Spinal cord (tissue), 9 donors: ENCODE measurements at regions not wholly inside any gene's neighbourhood (a gene's known extent, or its start where the extent isn't known, plus 50 kb on each side); places are given as distances from the start of the nearest gene placed in this dataset.

Source experiments
- DNase-seq, 6 donors: peaks; one replicate each; pipeline versions ENCODE4 v3.0.0 to v3.0.0-alpha.2; 2013 to 2015; ENCODE audit warnings: low spot score in 6 of 6, low read depth in 4 of 6
- H3K27ac ChIP-seq: one replicate; pipeline ENCODE4 v1.5.1; 2013; ENCODE audit warnings: low read depth, low read length, control low read depth
- H3K27me3 ChIP-seq: one replicate; pipeline ENCODE4 v1.6.1; 2013; ENCODE audit warnings: low read length; ENCODE audit not compliant: control insufficient read depth, insufficient read depth
- H3K36me3 ChIP-seq: one replicate; pipeline ENCODE4 v1.6.1; 2013; ENCODE audit warnings: low read length; ENCODE audit not compliant: control insufficient read depth, insufficient read depth
- H3K4me1 ChIP-seq: one replicate; pipeline ENCODE4 v1.6.1; 2013; ENCODE audit warnings: low read length; ENCODE audit not compliant: control insufficient read depth, insufficient read depth
- H3K4me3 ChIP-seq: one replicate; pipeline ENCODE4 v1.5.1; 2013; ENCODE audit warnings: low read depth, low read length, control low read depth
- H3K9me3 ChIP-seq: one replicate; pipeline ENCODE4 v1.6.1; 2013; ENCODE audit warnings: low read length; ENCODE audit not compliant: control insufficient read depth, insufficient read depth
- WGBS: methylation state at CpG from one replicate; pipeline ENCODE4 v1.1.5; 2013; ENCODE audit warnings: missing lambda C conversion rate; ENCODE audit not compliant: insufficient coverage; 5-methylcytosine and 5-hydroxymethylcytosine counted together
- donor health status: healthy.

- no peaks in the 10 kb centered on the region for H3K27me3 ChIP-seq
- H3K36me3 ChIP-seq: no peaks in the 10 kb centered on the region
- no peak overlapping the region for H3K27ac ChIP-seq
- DNase-seq: no peak
- H3K4me3 ChIP-seq: no peak overlapping the region
- H3K9me3 ChIP-seq: no peaks in the 10 kb centered on the region
- H3K4me1 ChIP-seq: no peaks in the 10 kb centered on the region
- WGBS: 100% methylated on average over 1 of the region's 3 CpGs
These were observed 73.7 kb upstream of the EGFLAM start for GRCh38 chr5:38184627-38185026.

- Histone ChIP-seq H3K4me1 (no peaks in the 10 kb centered on the region), H3K27ac (no peak overlapping the region), H3K27me3 (no peaks in the 10 kb centered on the region), H3K4me3 (no peak overlapping the region), H3K9me3 (no peaks in the 10 kb centered on the region), H3K36me3 (no peaks in the 10 kb centered on the region)
- 93% methylated on average over 6 of the region's 7 CpGs for WGBS
- DNase-seq: no peak
These were observed 75.4 kb upstream of the EGFLAM start for GRCh38 chr5:38182991-38183390.

- WGBS: 57% methylated on average over 1 of the region's 2 CpGs
- Histone ChIP-seq H3K27me3 (no peaks in the 10 kb centered on the region), H3K4me1 (peaks cover 6% of the 10 kb centered on the region), H3K9me3 (no peaks in the 10 kb centered on the region), H3K27ac (no peak overlapping the region), H3K36me3 (no peaks in the 10 kb centered on the region), H3K4me3 (no peak overlapping the region)
- DNase-seq: no peak
These were observed 90.3 kb upstream of the EGFLAM start for GRCh38 chr5:38168029-38168428.

GRCh38 chr5:38167562-38167996 is 90.8 kb upstream of the EGFLAM start:
- Histone ChIP-seq H3K4me1 (peaks cover 6% of the 10 kb centered on the region), H3K27ac (no peak overlapping the region), H3K27me3 (no peaks in the 10 kb centered on the region), H3K4me3 (no peak overlapping the region), H3K36me3 (no peaks in the 10 kb centered on the region), H3K9me3 (no peaks in the 10 kb centered on the region)
- peak in 2 of 6 donors; percentile 14 to 38 for DNase-seq
- WGBS: 28% methylated on average over 12 of the region's 12 CpGs

- no peaks in the 10 kb centered on the region for H3K36me3 ChIP-seq
- peaks cover 6% of the 10 kb centered on the region for H3K4me1 ChIP-seq
- no peaks in the 10 kb centered on the region for H3K9me3 ChIP-seq
- WGBS: 91% methylated on average over 7 of the region's 11 CpGs
- H3K27ac ChIP-seq: no peak overlapping the region
- H3K27me3 ChIP-seq: no peaks in the 10 kb centered on the region
- no peak for DNase-seq
- no peak overlapping the region for H3K4me3 ChIP-seq
These were observed 91.5 kb upstream of the EGFLAM start for GRCh38 chr5:38166832-38167231.

GRCh38 chr5:38165435-38165834 is 92.9 kb upstream of the EGFLAM start:
- H3K4me3 ChIP-seq: no peak overlapping the region
- 89% methylated on average over 11 of the region's 12 CpGs for WGBS
- peaks cover 6% of the 10 kb centered on the region for H3K4me1 ChIP-seq
- no peaks in the 10 kb centered on the region for H3K36me3 ChIP-seq
- no peak overlapping the region for H3K27ac ChIP-seq
- no peaks in the 10 kb centered on the region for H3K27me3 ChIP-seq
- H3K9me3 ChIP-seq: no peaks in the 10 kb centered on the region
- DNase-seq: no peak

- no peaks in the 10 kb centered on the region for H3K36me3 ChIP-seq
- 67% methylated on average over 3 of the region's 4 CpGs for WGBS
- H3K9me3 ChIP-seq: no peaks in the 10 kb centered on the region
- DNase-seq: no peak
- H3K27ac ChIP-seq: no peak overlapping the region
- no peaks in the 10 kb centered on the region for H3K27me3 ChIP-seq
- no peak overlapping the region for H3K4me3 ChIP-seq
- H3K4me1 ChIP-seq: peaks cover 6% of the 10 kb centered on the region
These were observed 93.5 kb upstream of the EGFLAM start for GRCh38 chr5:38164776-38165399.

- Histone ChIP-seq H3K4me3 (no peak overlapping the region), H3K4me1 (peaks cover 6% of the 10 kb centered on the region), H3K27me3 (no peaks in the 10 kb centered on the region), H3K36me3 (no peaks in the 10 kb centered on the region), H3K27ac (no peak overlapping the region), H3K9me3 (no peaks in the 10 kb centered on the region)
- 60% methylated on average over 1 of the region's 4 CpGs for WGBS
- DNase-seq: no peak
These were observed 94.6 kb upstream of the EGFLAM start for GRCh38 chr5:38163636-38164237.

GRCh38 chr5:38162625-38163024 is 95.7 kb upstream of the EGFLAM start:
- Histone ChIP-seq H3K4me3 (no peak overlapping the region), H3K9me3 (no peaks in the 10 kb centered on the region), H3K27ac (no peak overlapping the region), H3K36me3 (no peaks in the 10 kb centered on the region), H3K4me1 (peaks cover 3% of the 10 kb centered on the region), H3K27me3 (no peaks in the 10 kb centered on the region)
- 100% methylated on average over 3 of the region's 4 CpGs for WGBS
- no peak for DNase-seq

GRCh38 chr5:38157024-38157423 is 101.3 kb upstream of the EGFLAM start:
- DNase-seq: no peak
- Histone ChIP-seq H3K27me3 (no peaks in the 10 kb centered on the region), H3K36me3 (no peaks in the 10 kb centered on the region), H3K4me1 (no peaks in the 10 kb centered on the region), H3K27ac (no peak overlapping the region), H3K4me3 (no peak overlapping the region), H3K9me3 (no peaks in the 10 kb centered on the region)
- 75% methylated on average over 2 of the region's 2 CpGs for WGBS
